HG03457 (cell line): ENCODE measurements at regions not wholly inside any gene's neighbourhood (a gene's known extent, or its start where the extent isn't known, plus 50 kb on each side); places are given as distances from the start of the nearest gene placed in this dataset.

Experiments
- ATAC-seq: cut with Tn5 transposase; IDR thresholded peaks from one replicate; pipeline ENCODE4 v1.9.1; 2021; ENCODE audit warnings: moderate number of reproducible peaks; ENCODE audit not compliant: unreplicated experiment

DNA sequence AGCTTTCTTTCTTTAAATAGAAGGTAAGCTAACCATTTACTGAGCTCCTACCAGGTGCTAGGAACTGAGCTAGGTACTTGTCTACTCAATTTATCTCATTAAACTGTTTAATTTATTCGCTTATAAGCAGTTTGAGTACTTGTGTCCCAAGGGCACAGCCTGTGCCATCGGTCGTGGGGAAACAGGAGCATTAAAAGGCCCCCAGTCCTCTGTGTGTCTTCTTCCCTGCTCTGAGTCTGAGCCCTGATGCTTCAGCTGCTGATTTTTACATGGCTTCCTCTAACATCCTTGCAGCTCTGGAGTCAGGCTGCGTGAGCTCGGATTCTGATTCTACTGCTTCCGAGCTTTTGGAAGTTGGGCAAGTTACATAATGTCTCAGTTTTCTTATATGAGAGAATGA, 239.5 kb downstream of the EDEM1 start:
- no peak for ATAC-seq

DNA sequence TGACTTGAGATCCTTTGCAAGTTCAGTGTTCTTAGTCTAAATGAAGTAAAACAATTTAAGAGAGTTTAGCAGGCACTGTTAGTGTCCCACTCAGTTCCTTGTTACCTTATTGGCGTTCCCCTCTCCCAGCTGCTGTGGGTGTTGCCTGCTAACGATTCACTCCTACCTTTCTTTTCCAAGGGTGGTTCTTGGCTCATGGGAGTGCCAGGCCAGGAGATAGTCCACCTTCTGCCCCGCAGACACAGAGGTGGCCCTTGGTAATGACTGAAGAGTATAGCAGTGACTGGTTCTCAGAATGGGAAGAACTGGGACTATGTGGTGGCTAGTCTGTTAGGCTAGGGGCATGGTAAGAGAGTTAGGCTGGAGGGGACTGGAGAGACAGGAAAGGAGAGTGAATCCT, 240.4 kb downstream of the EDEM1 start:
- ATAC-seq, result no peak

- peak; percentile 84 for ATAC-seq
Observed at GRCh38 chr3:5428607-5429516, 241.4 kb downstream of the EDEM1 start.

- ATAC-seq, result no peak
Observed at GRCh38 chr3:5429517-5429890, 242.0 kb downstream of the EDEM1 start.

DNA sequence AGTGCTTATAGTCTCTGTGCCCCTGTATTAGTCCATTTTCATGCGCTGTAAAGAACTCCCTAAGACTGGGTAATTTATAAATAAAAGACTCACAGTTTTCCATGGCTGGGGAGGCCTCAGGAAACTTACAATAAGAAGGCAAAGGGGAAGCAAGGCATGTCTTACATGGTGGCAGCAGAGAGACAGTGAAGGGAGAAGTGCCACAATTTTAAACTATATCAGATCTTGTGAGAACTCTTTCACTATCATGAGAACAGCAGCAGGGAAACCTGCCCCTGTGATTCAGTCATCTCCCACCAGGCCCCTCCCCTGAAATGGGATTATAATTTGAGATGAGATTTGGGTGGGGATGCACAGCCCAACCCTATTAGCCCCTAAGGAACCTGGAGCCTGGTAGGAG, 243.2 kb downstream of the EDEM1 start:
- ATAC-seq, result no peak

GRCh38 chr3:5431146-5431545, 243.6 kb downstream of the EDEM1 start:
- no peak for ATAC-seq

- ATAC-seq, result no peak
Observed at GRCh38 chr3:5431811-5432378, 244.4 kb downstream of the EDEM1 start.

GRCh38 chr3:5437296-5437782, 249.8 kb downstream of the EDEM1 start:
- ATAC-seq, result no peak

DNA sequence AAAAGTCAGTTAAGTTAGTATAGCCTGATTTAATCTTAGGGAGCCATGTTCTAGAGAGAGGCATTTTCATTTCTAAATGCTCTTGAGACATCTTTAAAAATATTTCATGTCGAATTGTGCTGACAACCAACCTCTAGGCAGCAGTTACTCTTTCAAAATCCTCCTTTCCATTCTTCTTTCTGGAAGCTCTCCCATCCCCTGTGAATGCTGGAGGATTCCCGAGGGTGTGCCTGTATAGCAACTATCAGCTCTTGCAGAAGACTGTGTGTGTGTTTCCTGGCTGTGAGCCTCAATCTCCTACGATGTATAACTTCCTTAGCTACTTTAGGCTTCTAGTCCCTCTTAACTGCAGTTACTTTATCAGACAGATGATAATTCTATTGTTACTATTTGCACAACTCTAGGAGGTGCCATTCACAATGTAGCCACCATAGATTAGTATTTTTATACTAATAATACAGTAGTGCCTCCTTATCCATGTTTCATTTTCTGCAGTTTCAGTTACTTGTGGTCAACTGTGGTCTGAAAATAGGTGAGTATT, 250.3 kb downstream of the EDEM1 start:
- no peak for ATAC-seq

DNA sequence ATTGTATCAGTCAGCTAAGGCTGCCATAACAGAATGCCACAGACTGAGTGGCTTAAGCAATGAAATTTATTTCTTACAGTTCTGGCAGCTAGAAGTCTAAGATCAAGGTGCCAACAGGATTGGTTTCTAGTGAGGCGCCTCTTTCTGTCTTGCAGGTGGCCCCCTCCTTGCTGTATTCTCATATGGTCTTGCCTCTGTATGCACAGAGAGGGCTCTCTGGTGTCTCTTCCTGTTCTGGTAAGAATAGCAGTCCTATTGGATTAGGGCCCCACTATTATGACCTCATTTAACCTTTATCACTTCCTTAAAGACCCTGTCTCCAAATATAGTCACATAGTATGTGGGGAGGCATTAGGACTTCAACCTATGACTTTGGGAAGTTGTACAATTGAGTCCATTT, 253.9 kb downstream of the EDEM1 start:
- no peak for ATAC-seq

DNA sequence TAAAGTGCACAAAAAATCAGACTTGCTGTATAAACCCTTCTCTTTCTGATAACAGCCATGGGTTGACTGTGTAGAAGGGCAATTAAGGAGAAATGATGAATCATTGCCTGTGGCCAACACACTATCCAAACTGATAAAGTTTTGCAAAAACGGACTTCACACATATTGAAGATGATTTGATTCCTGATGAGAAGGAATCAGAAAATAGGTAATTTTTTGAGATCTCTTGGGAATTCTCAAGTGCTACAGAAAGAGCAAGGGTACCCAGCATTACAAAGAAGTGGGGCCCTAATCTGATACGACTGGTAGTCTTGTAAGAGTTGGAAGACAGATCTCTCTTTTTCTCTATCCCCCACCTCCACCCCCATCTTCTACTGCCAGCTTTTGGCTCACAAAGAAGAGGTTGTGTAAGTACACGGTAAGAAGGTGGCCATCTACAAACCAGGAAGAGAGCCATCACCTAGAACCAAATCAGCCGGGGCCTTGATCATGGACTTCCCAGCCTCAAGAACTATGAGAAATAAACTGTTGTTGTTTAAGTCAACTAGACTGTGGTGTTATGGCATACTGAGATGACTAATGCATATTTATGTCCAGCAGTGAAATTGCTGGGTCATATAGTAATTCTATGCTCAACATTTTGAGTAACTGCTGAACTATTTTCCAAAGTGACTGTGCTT, 254.7 kb downstream of the EDEM1 start:
- no peak for ATAC-seq

- no peak for ATAC-seq
Observed at GRCh38 chr3:5442786-5443138, 255.3 kb downstream of the EDEM1 start.

DNA sequence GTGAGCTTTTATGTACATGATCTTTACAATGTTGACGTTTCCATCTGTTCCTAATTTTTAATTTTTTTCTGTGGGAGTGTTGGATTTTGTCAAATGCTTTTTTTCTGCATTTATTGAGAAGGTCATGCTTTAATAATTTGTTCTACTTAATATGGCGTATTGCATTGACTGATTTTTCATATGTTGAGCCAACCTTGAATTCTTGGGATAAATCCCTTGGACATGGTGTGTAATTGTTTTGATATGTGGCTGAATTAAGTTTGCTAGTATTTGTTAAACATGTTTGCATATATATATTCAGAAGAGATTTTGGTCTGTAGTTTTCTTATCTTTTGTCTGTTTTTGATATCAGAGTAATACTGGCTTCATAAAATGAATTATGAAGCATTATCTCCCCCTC, 256.7 kb downstream of the EDEM1 start:
- ATAC-seq, result no peak

DNA sequence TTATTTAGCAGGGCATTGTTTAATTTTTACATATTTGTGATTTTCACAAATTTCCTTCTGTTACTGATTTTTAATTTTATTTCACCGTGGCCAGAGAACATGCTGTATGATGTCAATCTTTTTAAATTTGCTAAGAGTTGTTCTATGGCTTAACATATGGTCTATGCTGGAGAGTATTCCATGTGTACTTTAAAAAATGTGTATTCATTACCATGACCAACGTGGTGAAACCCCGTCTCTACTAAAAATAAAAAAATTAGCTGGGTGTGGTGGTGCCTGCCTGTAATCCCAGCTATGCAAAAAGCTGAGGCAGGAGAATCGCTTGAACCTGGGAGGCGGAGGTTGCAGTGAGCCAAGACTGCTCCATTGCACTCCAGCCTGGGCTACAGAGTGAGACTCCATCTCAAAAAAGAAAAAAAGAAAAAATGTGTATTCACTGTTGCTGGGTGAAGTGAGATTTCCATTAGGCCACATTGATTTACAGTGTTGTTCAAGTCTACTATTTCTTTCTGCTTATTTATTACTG, 258.2 kb downstream of the EDEM1 start:
- no peak for ATAC-seq

- no peak for ATAC-seq
Observed at GRCh38 chr3:5448246-5448645, 260.7 kb downstream of the EDEM1 start.

DNA sequence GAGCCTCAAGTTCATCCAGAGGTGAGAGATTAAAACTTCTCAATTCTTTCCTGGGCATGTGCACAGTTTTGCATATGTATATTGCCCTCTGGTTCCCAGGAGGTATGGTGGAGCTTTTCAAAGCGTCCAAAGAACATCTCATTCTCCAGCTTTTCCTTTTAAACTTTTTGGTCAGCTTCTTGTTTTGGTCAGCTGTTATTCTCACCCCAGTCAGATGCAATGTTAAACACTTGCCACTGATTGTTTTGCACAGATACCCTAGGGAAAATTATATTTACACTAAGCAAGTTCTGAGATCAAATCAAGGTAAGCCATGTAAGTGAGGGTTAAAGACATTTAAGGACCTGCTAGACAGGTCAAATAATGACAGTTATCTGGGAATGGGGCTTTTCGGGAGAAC, 261.3 kb downstream of the EDEM1 start:
- no peak for ATAC-seq

DNA sequence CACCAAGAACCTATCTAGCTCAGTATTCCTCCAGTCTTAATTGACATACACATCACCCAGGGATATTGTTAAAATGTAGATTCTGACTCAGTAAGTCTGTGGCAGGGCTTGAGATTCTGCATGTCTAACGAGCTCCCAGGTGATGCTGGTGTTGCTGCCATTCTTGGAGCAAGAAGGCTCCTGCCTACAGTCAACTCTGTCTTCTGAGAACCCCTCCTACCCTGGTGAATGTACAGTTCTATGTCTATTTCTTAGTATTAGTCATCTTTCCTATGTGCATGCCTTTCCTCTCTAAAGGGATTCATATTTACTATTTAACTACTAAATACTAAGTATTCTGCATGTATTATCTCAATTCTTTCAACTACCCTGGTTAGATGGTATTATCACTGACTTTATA, 268.7 kb downstream of the EDEM1 start:
- ATAC-seq, result peak; percentile 67

GRCh38 chr3:5458526-5458925, 271.0 kb downstream of the EDEM1 start:
- ATAC-seq, result no peak

- ATAC-seq, result no peak
Observed at GRCh38 chr3:5462086-5462485, 274.6 kb downstream of the EDEM1 start.

GRCh38 chr3:5463991-5464390, 276.5 kb downstream of the EDEM1 start:
- ATAC-seq, result no peak

GRCh38 chr3:5464649-5465048, 277.1 kb downstream of the EDEM1 start:
- no peak for ATAC-seq
